ENCODE measurements at regions not wholly inside any gene's neighbourhood (a gene's known extent, or its start where the extent isn't known, plus 50 kb on each side); places are given as distances from the start of the nearest gene placed in this dataset.

GRCh38 chr3:104642827-104643226, 723.9 kb upstream of the ALCAM start:
- no peak for TF ChIP-seq SUZ12 (IDR thresholded peaks at IDR 0.05; ENCODE audit: extremely low read depth, insufficient read depth, insufficient read length)
- no peak for TF ChIP-seq YY1 (IDR thresholded peaks at IDR 0.05; ENCODE audit: insufficient read depth, insufficient read length)
